Fibroblast of lung (primary cell): ENCODE measurements at regions not wholly inside any gene's neighbourhood (a gene's known extent, or its start where the extent isn't known, plus 50 kb on each side); places are given as distances from the start of the nearest gene placed in this dataset.

Source experiments
- DNase-seq, 2 donors: peaks; one replicate each; pipeline versions ENCODE4 v3.0.0 to v3.0.0-alpha.2; 2010; ENCODE audit warnings: low read depth in 2 of 2
- H2AFZ ChIP-seq: 2 replicates; pipeline ENCODE4 v1.5.1; 2012; ENCODE audit warnings: low read length, control low read depth, inconsistent platforms
- H3K27ac ChIP-seq: 2 replicates; pipeline ENCODE4 v1.5.1; 2011; ENCODE audit warnings: low read length, control low read depth; ENCODE audit not compliant: insufficient read depth
- H3K27me3 ChIP-seq: 2 replicates; pipeline ENCODE4 v1.5.1; 2011; ENCODE audit warnings: mild to moderate bottlenecking, low read length; ENCODE audit not compliant: control insufficient read depth, insufficient read depth
- H3K36me3 ChIP-seq: 2 replicates; pipeline ENCODE4 v1.5.1; 2011; ENCODE audit warnings: low read length; ENCODE audit not compliant: control insufficient read depth, insufficient read depth
- H3K4me1 ChIP-seq: 2 replicates; pipeline ENCODE4 v1.5.1; 2011; ENCODE audit warnings: low read length; ENCODE audit not compliant: control insufficient read depth, insufficient read depth; ENCODE audit errors: extremely low read depth
- H3K4me2 ChIP-seq: 2 replicates; pipeline ENCODE4 v1.5.1; 2011; ENCODE audit warnings: low read length, control low read depth; ENCODE audit not compliant: insufficient read depth; ENCODE audit errors: extremely low read depth
- H3K4me3 ChIP-seq, 4 experiments: fragments of 200-600 bp in 1 of 4; sonication (generic) in 1 of 4; replicated peaks in 1 of 4; 2 replicates each; pipeline ENCODE4 v1.5.1; 2011 to 2016; ENCODE audit warnings: low read length in 4 of 4, low read depth in 3 of 4, mild to moderate bottlenecking in 3 of 4, control low read depth in 2 of 4, inconsistent platforms in 1 of 4, mixed read lengths in 1 of 4; ENCODE audit not compliant: insufficient read depth in 1 of 4; ENCODE audit errors: control extremely low read depth in 1 of 4
- H3K79me2 ChIP-seq: 2 replicates; pipeline ENCODE4 v1.5.1; 2012; ENCODE audit warnings: mild to moderate bottlenecking, low read length, inconsistent platforms; ENCODE audit not compliant: control insufficient read depth, insufficient read depth
- H3K9ac ChIP-seq: 2 replicates; pipeline ENCODE4 v1.5.1; 2011; ENCODE audit warnings: mild to moderate bottlenecking, low read length, control low read depth; ENCODE audit not compliant: insufficient read depth
- H3K9me3 ChIP-seq: 2 replicates; pipeline ENCODE4 v1.5.1; 2012; ENCODE audit warnings: low read depth, low read length; ENCODE audit not compliant: control insufficient read depth, insufficient read depth
- H4K20me1 ChIP-seq: 2 replicates; pipeline ENCODE4 v1.5.1; 2011; ENCODE audit warnings: low read length; ENCODE audit not compliant: control insufficient read depth, insufficient read depth; ENCODE audit errors: extremely low read depth
- CTCF ChIP-seq, 2 donors: IDR thresholded peaks in 1 of 2; conservative IDR thresholded peaks in 1 of 2; 1 replicate in 1 of 2; 2 replicates in 1 of 2; pipeline ENCODE4 v1.5.1; 2011 to 2012; ENCODE audit warnings: low read length in 2 of 2, control low read depth in 1 of 2, inconsistent platforms in 1 of 2, low read depth in 1 of 2, mild to moderate bottlenecking in 1 of 2
- EZH2 ChIP-seq: IDR thresholded peaks from 2 replicates; pipeline ENCODE4 v1.5.1; 2012; ENCODE audit warnings: low read length, control low read depth, mild to moderate bottlenecking; ENCODE audit errors: missing control alignments

- H3K9me3 ChIP-seq, result no peaks in the 10 kb centered on the region
- H2AFZ ChIP-seq, result no peak overlapping the region
- H3K4me3 ChIP-seq, result no peak overlapping the region
- H3K79me2 ChIP-seq, result no peaks in the 10 kb centered on the region
- no peak overlapping the region for H3K27ac ChIP-seq
- no peak for TF ChIP-seq EZH2
- TF ChIP-seq CTCF (conservative IDR thresholded peaks at IDR 0.05 in 1 of 2, IDR thresholded peaks at IDR 0.05 in 1 of 2; ENCODE audit: low read depth in 1 of 2, low read length in 2 of 2), result no peak
- no peak overlapping the region for H3K9ac ChIP-seq
- no peaks in the 10 kb centered on the region for H4K20me1 ChIP-seq
- peaks cover 2% of the 10 kb centered on the region for H3K4me1 ChIP-seq
- no peaks in the 10 kb centered on the region for H3K36me3 ChIP-seq
- no peaks in the 10 kb centered on the region for H3K27me3 ChIP-seq
- no peak overlapping the region for H3K4me2 ChIP-seq
- DNase-seq, result no peak
These were observed 77.2 kb upstream of the RAI14 start for GRCh38 chr5:34578962-34579361.

- Histone ChIP-seq H3K4me2 (no peak overlapping the region), H3K79me2 (no peaks in the 10 kb centered on the region), H3K9me3 (no peaks in the 10 kb centered on the region), H3K9ac (no peak overlapping the region), H3K4me3 (no peak overlapping the region), H3K27ac (no peak overlapping the region), H3K4me1 (peaks cover 7% of the 10 kb centered on the region), H2AFZ (peak overlapping the region; percentile 69), H3K27me3 (no peaks in the 10 kb centered on the region), H4K20me1 (no peaks in the 10 kb centered on the region), H3K36me3 (no peaks in the 10 kb centered on the region)
- no peak for TF ChIP-seq CTCF (conservative IDR thresholded peaks at IDR 0.05 in 1 of 2, IDR thresholded peaks at IDR 0.05 in 1 of 2; ENCODE audit: low read depth in 1 of 2, low read length in 2 of 2)
- no peak for TF ChIP-seq EZH2
- DNase-seq, result peak in 1 of 2 donors; percentile 46
These were observed 75.1 kb upstream of the RAI14 start for GRCh38 chr5:34580983-34581382.

- no peak overlapping the region for H2AFZ ChIP-seq
- TF ChIP-seq CTCF (conservative IDR thresholded peaks at IDR 0.05 in 1 of 2, IDR thresholded peaks at IDR 0.05 in 1 of 2; ENCODE audit: low read depth in 1 of 2, low read length in 2 of 2) (no peak), EZH2 (no peak)
- peaks cover 18% of the 10 kb centered on the region for H3K4me1 ChIP-seq
These were observed 73.8 kb upstream of the RAI14 start for GRCh38 chr5:34582371-34582770.

More at GRCh38 chr5:34582371-34582770, 73.8 kb upstream of the RAI14 start:
- no peak for DNase-seq
- no peak overlapping the region for H3K4me3 ChIP-seq
- no peak overlapping the region for H3K27ac ChIP-seq
- H3K79me2 ChIP-seq, result no peaks in the 10 kb centered on the region
- no peaks in the 10 kb centered on the region for H3K27me3 ChIP-seq
- no peaks in the 10 kb centered on the region for H3K36me3 ChIP-seq
- H3K4me2 ChIP-seq, result no peak overlapping the region
- no peaks in the 10 kb centered on the region for H4K20me1 ChIP-seq
- no peaks in the 10 kb centered on the region for H3K9me3 ChIP-seq
- no peak overlapping the region for H3K9ac ChIP-seq
